Fibroblast of villous mesenchyme (primary cell): ENCODE measurements at regions not wholly inside any gene's neighbourhood (a gene's known extent, or its start where the extent isn't known, plus 50 kb on each side); places are given as distances from the start of the nearest gene placed in this dataset.

Experiments used
- DNase-seq: peaks from one replicate; pipeline ENCODE4 v3.0.0-alpha.2; 2010; ENCODE audit warnings: low read depth
- H3K4me3 ChIP-seq: 2 replicates; pipeline ENCODE4 v1.5.1; 2011; ENCODE audit warnings: low read depth, mild to moderate bottlenecking, low read length
- TF ChIP-seq, protein P1 (sequence below): IDR thresholded peaks from 2 replicates; pipeline ENCODE4 v1.5.1; 2012; ENCODE audit warnings: low read depth, mild to moderate bottlenecking, low read length; ENCODE audit not compliant: insufficient read depth

DNA sequence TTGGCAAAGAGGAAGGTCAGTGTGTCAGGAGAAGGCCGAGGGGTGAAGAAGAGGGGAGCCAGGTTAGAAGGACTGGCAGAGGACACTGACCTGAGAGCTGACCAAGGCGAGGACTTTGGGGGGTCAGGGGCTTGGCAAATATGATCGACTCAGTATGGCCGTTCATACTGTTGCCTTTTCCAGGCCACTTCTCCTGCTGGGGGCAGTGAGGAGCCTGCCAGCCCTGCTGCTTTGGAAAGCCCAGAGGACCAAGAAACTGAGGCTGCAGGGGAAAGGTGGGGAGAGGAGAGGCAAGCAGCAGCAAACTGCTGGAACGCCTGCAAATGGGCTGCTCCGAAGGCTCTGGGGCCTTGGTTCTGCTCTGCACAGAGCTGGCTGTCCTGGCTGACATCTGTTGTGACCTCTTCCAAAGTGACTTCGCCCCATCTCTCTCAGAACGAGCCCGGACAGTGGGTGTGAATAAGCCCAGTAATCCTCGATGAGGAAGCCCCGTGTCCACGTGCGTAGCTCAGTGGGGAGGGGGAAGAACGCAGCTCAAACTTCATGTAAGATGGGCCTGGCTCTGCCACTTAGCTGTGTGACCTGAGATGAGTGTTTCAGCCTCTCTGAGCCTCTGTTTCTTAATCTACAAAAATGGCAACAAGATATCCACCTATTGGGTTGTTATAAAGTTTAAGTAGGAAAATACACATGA is 111.3 kb downstream of the SALL1 start:
- H3K4me3 ChIP-seq: no peak overlapping the region
- no peak for DNase-seq
- TF ChIP-seq, protein P1, sequence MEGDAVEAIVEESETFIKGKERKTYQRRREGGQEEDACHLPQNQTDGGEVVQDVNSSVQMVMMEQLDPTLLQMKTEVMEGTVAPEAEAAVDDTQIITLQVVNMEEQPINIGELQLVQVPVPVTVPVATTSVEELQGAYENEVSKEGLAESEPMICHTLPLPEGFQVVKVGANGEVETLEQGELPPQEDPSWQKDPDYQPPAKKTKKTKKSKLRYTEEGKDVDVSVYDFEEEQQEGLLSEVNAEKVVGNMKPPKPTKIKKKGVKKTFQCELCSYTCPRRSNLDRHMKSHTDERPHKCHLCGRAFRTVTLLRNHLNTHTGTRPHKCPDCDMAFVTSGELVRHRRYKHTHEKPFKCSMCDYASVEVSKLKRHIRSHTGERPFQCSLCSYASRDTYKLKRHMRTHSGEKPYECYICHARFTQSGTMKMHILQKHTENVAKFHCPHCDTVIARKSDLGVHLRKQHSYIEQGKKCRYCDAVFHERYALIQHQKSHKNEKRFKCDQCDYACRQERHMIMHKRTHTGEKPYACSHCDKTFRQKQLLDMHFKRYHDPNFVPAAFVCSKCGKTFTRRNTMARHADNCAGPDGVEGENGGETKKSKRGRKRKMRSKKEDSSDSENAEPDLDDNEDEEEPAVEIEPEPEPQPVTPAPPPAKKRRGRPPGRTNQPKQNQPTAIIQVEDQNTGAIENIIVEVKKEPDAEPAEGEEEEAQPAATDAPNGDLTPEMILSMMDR: no peak

DNA sequence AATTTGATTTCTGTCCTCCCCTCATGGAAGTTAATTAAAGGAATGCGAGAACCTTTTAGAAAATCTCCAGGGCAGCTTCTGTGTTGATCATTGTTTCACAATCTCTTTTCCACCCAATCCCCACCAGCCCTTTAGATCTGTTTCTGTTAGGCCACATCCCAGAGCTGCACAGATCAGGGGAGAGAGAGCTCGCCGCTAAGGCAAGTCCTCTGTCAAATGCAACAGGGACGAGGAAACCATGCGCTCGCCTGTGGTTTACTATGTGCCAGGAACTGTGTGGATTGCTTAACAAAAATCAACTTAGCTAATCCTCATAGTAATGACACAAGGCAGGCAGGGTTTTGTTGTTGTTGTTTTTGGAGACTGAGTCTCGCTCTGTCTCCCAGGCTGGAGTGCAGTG is 115.4 kb downstream of the SALL1 start:
- no peak overlapping the region for H3K4me3 ChIP-seq
- TF ChIP-seq, protein P1: no peak
- DNase-seq: no peak

DNA sequence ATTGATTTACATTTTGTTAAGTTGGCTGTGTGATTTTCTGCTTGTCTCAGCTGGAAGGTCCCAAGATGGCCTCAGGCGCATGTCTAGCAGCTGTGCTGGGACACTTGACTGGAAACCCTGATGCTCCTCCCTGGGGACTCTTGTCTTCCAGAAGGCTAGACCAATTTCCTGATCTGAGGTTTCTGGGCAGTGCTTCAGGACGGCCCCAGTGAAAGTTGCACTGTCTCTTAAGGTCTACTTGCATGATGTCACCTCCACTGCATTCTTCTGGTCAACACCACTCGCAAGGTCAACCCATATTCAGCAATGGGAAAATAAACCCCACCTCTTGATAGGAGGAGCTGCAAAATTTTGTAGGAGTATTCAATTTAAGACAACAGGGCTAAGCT is 116.0 kb downstream of the SALL1 start:
- no peak overlapping the region for H3K4me3 ChIP-seq
- TF ChIP-seq, protein P1: no peak
- no peak for DNase-seq

DNA sequence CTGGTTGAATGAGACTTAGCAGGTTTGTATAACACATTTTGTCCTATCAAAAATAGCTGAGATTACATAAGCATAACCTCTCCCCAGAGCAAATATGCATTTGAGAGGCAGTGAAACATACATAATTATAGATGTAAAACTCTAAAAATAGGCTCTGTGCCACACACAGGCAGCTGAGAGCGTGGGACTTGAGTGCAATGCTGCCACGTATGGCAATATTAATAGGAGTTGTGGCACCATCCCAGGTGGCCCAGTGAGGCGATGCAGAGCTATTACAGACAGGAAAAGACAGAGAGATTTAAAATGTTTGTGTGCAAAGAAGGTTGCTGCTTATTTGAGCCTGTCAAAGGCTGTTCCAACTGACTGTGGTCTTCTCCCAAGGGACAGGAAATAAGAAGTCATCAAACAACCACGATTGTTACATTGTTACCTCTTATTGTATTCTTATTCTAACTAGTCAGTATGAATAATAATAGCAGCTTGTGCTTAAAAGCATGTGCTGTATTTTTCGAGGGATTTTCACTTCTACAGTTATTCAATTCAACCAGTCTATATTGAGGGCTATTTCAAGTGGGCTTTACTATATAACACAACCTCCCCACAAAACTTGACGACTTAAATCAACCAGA is 116.5 kb downstream of the SALL1 start:
- TF ChIP-seq, protein P1: no peak
- no peak overlapping the region for H3K4me3 ChIP-seq
- no peak for DNase-seq

DNA sequence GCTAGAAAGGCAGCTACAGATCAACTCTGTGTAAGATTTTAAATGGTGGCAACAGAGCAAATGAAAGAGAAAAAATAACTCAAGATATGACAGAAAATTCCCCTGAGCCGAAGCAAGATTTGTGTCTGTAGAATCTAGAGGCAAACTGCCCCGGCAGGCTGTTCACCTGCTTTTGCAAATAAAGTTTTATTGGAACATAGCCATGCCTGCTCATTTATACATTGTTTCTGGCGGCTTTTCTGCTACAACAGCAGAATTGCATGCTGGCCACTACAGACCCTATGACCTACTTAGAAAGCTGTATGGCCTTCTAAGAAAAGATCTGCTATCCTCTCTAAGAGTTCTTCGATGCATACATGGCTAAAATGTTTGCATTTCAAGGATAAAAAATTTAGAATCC is 119.5 kb downstream of the SALL1 start:
- TF ChIP-seq, protein P1: no peak
- DNase-seq: no peak
- H3K4me3 ChIP-seq: no peak overlapping the region

DNA sequence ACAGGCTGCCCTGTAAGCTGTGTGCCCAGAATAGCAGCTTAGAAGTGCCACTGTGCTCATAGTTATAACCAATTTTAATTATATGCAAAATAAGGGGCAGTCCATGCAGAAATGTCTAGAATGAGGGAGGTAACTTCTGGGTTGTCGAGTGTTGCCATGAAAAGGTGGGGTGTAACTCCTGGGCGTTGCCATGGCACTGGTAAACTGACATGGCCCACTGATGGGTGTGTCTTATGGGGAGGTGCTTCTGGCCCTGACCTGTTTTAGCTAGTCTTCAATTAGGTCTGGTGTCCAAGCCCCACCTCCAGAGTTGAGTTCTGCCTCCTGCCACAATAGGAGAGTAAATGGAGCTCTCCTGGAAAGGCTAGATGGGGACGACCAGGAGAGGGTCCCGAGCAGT is 120.6 kb downstream of the SALL1 start:
- TF ChIP-seq, protein P1: no peak
- no peak for DNase-seq
- no peak overlapping the region for H3K4me3 ChIP-seq
